ENCODE measurements at regions not wholly inside any gene's neighbourhood (a gene's known extent, or its start where the extent isn't known, plus 50 kb on each side); places are given as distances from the start of the nearest gene placed in this dataset.

GRCh38 chr9:12133416-12133815 lies 559.8 kb upstream of the TYRP1 start:
- no peaks in the 10 kb centered on the region for H3K36me3 ChIP-seq (ENCODE audit: insufficient read depth, low read length)
- H3K79me2 ChIP-seq (ENCODE audit: insufficient read depth, low read length): no peaks in the 10 kb centered on the region
- DNase-seq (no peak), ATAC-seq (ENCODE audit: insufficient read depth, low read depth) (no peak)
- H3K4me2 ChIP-seq (ENCODE audit: insufficient read depth, low read length): no peak overlapping the region
- no peak overlapping the region for H3K9ac ChIP-seq (ENCODE audit: low read depth, low read length)
- H3K9me3 ChIP-seq (ENCODE audit: insufficient read depth, low read length, severe bottlenecking): no peaks in the 10 kb centered on the region
- H2AFZ ChIP-seq (ENCODE audit: low read depth, low read length): no peak overlapping the region
- no peak overlapping the region for H3K27ac ChIP-seq (ENCODE audit: low read length)
- no peaks in the 10 kb centered on the region for H3K27me3 ChIP-seq (ENCODE audit: insufficient read depth, low read length, poor library complexity)
- no peak overlapping the region for H3K4me3 ChIP-seq (ENCODE audit: low read depth in 1 of 2, low read length in 2 of 2)
- no peaks in the 10 kb centered on the region for H4K20me1 ChIP-seq (ENCODE audit: insufficient read depth, low read length)
- H3K4me1 ChIP-seq (ENCODE audit: insufficient read depth, low read length): no peaks in the 10 kb centered on the region
- TF ChIP-seq, protein P1, sequence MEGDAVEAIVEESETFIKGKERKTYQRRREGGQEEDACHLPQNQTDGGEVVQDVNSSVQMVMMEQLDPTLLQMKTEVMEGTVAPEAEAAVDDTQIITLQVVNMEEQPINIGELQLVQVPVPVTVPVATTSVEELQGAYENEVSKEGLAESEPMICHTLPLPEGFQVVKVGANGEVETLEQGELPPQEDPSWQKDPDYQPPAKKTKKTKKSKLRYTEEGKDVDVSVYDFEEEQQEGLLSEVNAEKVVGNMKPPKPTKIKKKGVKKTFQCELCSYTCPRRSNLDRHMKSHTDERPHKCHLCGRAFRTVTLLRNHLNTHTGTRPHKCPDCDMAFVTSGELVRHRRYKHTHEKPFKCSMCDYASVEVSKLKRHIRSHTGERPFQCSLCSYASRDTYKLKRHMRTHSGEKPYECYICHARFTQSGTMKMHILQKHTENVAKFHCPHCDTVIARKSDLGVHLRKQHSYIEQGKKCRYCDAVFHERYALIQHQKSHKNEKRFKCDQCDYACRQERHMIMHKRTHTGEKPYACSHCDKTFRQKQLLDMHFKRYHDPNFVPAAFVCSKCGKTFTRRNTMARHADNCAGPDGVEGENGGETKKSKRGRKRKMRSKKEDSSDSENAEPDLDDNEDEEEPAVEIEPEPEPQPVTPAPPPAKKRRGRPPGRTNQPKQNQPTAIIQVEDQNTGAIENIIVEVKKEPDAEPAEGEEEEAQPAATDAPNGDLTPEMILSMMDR (IDR thresholded peaks at IDR 0.05; ENCODE audit: borderline replicate concordance, extremely low read depth, low read length, poor library complexity, severe bottlenecking): no peak
- no peak for TF ChIP-seq EZH2 (IDR thresholded peaks at IDR 0.05; ENCODE audit: borderline replicate concordance, low read depth, low read length, severe bottlenecking)

DNA sequence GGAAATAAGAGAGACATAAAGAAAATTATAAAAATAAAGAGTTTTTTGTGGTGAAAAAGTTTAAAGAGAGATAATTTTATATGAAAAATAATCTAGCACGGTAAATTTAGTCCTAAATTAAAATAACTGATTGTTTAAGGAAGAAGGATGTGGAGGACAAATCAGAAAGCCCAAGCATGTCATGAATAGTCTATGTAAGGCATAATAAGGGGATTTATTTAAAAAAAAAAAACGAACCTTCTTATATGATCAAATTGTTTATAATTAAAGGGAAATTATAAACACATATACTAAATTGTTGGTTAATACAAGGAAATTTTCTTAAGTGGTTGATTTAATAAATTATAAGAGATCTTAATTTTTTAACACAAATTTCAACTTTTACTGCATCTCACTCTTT lies 551.8 kb upstream of the TYRP1 start:
- no peaks in the 10 kb centered on the region for H3K4me1 ChIP-seq (ENCODE audit: insufficient read depth, low read length)
- no peak for ATAC-seq (ENCODE audit: insufficient read depth, low read depth)
- no peak for TF ChIP-seq EZH2 (IDR thresholded peaks at IDR 0.05; ENCODE audit: borderline replicate concordance, low read depth, low read length, severe bottlenecking)
- TF ChIP-seq, protein P1 (IDR thresholded peaks at IDR 0.05; ENCODE audit: borderline replicate concordance, extremely low read depth, low read length, poor library complexity, severe bottlenecking): no peak
- no peak for DNase-seq
- peaks cover 4% of the 10 kb centered on the region for H3K9me3 ChIP-seq (ENCODE audit: insufficient read depth, low read length, severe bottlenecking)
- no peak overlapping the region for H3K4me2 ChIP-seq (ENCODE audit: insufficient read depth, low read length)
- no peak overlapping the region for H2AFZ ChIP-seq (ENCODE audit: low read depth, low read length)
- H3K4me3 ChIP-seq (ENCODE audit: low read depth in 1 of 2, low read length in 2 of 2): no peak overlapping the region
- H3K9ac ChIP-seq (ENCODE audit: low read depth, low read length): no peak overlapping the region
- no peak overlapping the region for H3K27ac ChIP-seq (ENCODE audit: low read length)
- H3K36me3 ChIP-seq (ENCODE audit: insufficient read depth, low read length): no peaks in the 10 kb centered on the region
- H3K27me3 ChIP-seq (ENCODE audit: insufficient read depth, low read length, poor library complexity): no peaks in the 10 kb centered on the region
- H3K79me2 ChIP-seq (ENCODE audit: insufficient read depth, low read length): no peaks in the 10 kb centered on the region
- H4K20me1 ChIP-seq (ENCODE audit: insufficient read depth, low read length): no peaks in the 10 kb centered on the region

GRCh38 chr9:12155401-12156134 lies 537.6 kb upstream of the TYRP1 start:
- H3K36me3 ChIP-seq (ENCODE audit: insufficient read depth, low read length): no peaks in the 10 kb centered on the region
- H3K4me2 ChIP-seq (ENCODE audit: insufficient read depth, low read length): no peak overlapping the region
- H4K20me1 ChIP-seq (ENCODE audit: insufficient read depth, low read length): no peaks in the 10 kb centered on the region
- H3K27me3 ChIP-seq (ENCODE audit: insufficient read depth, low read length, poor library complexity): no peaks in the 10 kb centered on the region
- H3K4me3 ChIP-seq (ENCODE audit: low read depth in 1 of 2, low read length in 2 of 2): no peak overlapping the region
- no peak overlapping the region for H3K9ac ChIP-seq (ENCODE audit: low read depth, low read length)
- no peak overlapping the region for H2AFZ ChIP-seq (ENCODE audit: low read depth, low read length)
- H3K27ac ChIP-seq (ENCODE audit: low read length): no peak overlapping the region
- no peak for ATAC-seq (ENCODE audit: insufficient read depth, low read depth)
- no peak for DNase-seq
- no peaks in the 10 kb centered on the region for H3K4me1 ChIP-seq (ENCODE audit: insufficient read depth, low read length)
- H3K79me2 ChIP-seq (ENCODE audit: insufficient read depth, low read length): no peaks in the 10 kb centered on the region
- TF ChIP-seq, protein P1 (IDR thresholded peaks at IDR 0.05; ENCODE audit: borderline replicate concordance, extremely low read depth, low read length, poor library complexity, severe bottlenecking): no peak
- no peak for TF ChIP-seq EZH2 (IDR thresholded peaks at IDR 0.05; ENCODE audit: borderline replicate concordance, low read depth, low read length, severe bottlenecking)
- H3K9me3 ChIP-seq (ENCODE audit: insufficient read depth, low read length, severe bottlenecking): no peaks in the 10 kb centered on the region
